COLO668 (cell line): ENCODE measurements at regions not wholly inside any gene's neighbourhood (a gene's known extent, or its start where the extent isn't known, plus 50 kb on each side); places are given as distances from the start of the nearest gene placed in this dataset.

Source experiments
- DNase-seq: peaks from one replicate; lab custom pipeline; 2025; ENCODE audit not compliant: unreplicated experiment; lab: John Stamatoyannopoulos, UW

GRCh38 chr2:176536439-176537133 is 267.3 kb downstream of the MTX2 start:
- no peak for DNase-seq

GRCh38 chr2:176537932-176538331 is 268.7 kb downstream of the MTX2 start:
- DNase-seq, result no peak

GRCh38 chr2:176540995-176541394 is 271.8 kb downstream of the MTX2 start:
- DNase-seq, result no peak

- no peak for DNase-seq
Observed at GRCh38 chr2:176542476-176542875, 273.2 kb downstream of the MTX2 start.

GRCh38 chr2:176544557-176544956 is 275.3 kb downstream of the MTX2 start:
- no peak for DNase-seq

- no peak for DNase-seq
Observed at GRCh38 chr2:176544991-176545956, 276.0 kb downstream of the MTX2 start.

- DNase-seq, result no peak
Observed at GRCh38 chr2:176546550-176546949, 277.3 kb downstream of the MTX2 start.

- no peak for DNase-seq
Observed at GRCh38 chr2:176552501-176553135, 283.4 kb downstream of the MTX2 start.

GRCh38 chr2:176553685-176554100 is 284.5 kb downstream of the MTX2 start:
- peak; percentile 64 for DNase-seq

GRCh38 chr2:176554101-176555048 is 285.1 kb downstream of the MTX2 start:
- peak; percentile 41 for DNase-seq

- no peak for DNase-seq
Observed at GRCh38 chr2:176555112-176555511, 285.9 kb downstream of the MTX2 start.

- DNase-seq, result no peak
Observed at GRCh38 chr2:176555781-176556180, 286.5 kb downstream of the MTX2 start.

- no peak for DNase-seq
Observed at GRCh38 chr2:176556373-176556772, 287.1 kb downstream of the MTX2 start.

- DNase-seq, result no peak
Observed at GRCh38 chr2:176557821-176558220, 288.6 kb downstream of the MTX2 start.

- no peak for DNase-seq
Observed at GRCh38 chr2:176558574-176559140, 289.4 kb downstream of the MTX2 start.

- DNase-seq, result no peak
Observed at GRCh38 chr2:176560296-176560695, 291.1 kb downstream of the MTX2 start.

- DNase-seq, result no peak
Observed at GRCh38 chr2:176561706-176562105, 292.5 kb downstream of the MTX2 start.

GRCh38 chr2:176562359-176563078 is 293.3 kb downstream of the MTX2 start:
- DNase-seq, result no peak

GRCh38 chr2:176565641-176566323 is 296.5 kb downstream of the MTX2 start:
- DNase-seq, result peak; percentile 88
